ENCODE measurements at regions not wholly inside any gene's neighbourhood (a gene's known extent, or its start where the extent isn't known, plus 50 kb on each side); places are given as distances from the start of the nearest gene placed in this dataset.

- DNase-seq (ENCODE audit: low read depth in 2 of 2) = no peak
Measured at GRCh38 chr5:68565427-68565826, 349.9 kb downstream of the PIK3R1 start.

- no peak for DNase-seq (ENCODE audit: low read depth in 2 of 2)
Measured at GRCh38 chr5:68576805-68577204, 361.2 kb downstream of the PIK3R1 start.

GRCh38 chr5:68582284-68582683 is 366.7 kb downstream of the PIK3R1 start:
- DNase-seq (ENCODE audit: low read depth in 2 of 2) = no peak

DNA sequence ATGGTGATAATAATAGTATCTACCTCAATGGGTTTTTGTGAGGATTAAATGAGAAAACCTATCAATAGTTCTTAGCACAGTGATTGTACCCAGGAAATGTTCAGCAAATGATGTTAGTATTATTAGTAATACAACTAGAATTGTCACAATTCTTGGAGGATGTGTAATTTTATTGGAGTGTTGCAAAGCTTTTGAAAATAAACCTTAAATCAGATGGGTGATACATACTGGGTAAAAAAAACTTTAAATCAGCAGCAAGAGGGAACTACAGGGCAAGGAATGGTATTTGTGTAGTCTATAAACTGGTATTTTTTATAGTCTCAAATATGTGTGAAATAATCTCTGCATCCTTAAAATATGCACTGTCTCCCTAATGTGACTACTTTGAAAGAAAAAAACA is 371.6 kb downstream of the PIK3R1 start:
- DNase-seq (ENCODE audit: low read depth in 2 of 2) = no peak

- DNase-seq (ENCODE audit: low read depth in 2 of 2) = no peak
Measured at GRCh38 chr5:68591850-68592249, 376.3 kb downstream of the PIK3R1 start.

GRCh38 chr5:68592351-68592750 is 376.8 kb downstream of the PIK3R1 start:
- DNase-seq (ENCODE audit: low read depth in 2 of 2) = no peak

DNA sequence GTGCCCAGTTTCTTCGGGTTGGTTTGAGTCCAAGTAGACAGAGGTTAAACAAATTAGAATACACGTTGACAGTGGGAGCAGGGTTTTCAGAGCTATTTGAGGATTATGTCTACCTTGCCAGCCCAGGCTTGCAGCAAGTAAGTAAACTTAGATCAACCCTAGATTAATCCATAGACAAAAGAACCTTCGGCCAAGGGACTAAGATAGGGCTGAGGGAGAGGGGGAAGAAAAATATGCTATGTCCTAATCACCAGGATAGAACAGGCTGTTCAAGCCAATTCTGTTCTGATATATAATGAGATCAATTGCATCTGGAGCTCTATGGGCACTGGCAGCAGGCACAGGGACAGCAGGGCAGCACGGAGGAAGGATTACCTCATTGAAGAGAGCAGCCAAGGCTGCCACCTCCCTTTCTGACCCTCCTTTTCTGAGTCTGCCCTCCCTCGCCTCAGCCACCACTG is 377.7 kb downstream of the PIK3R1 start:
- DNase-seq (ENCODE audit: low read depth in 2 of 2) = no peak

GRCh38 chr5:68612972-68613371 is 397.4 kb downstream of the PIK3R1 start:
- no peak for DNase-seq (ENCODE audit: low read depth in 2 of 2)

GRCh38 chr5:68618501-68618900 is 402.9 kb downstream of the PIK3R1 start:
- no peak for DNase-seq (ENCODE audit: low read depth in 2 of 2)

DNA sequence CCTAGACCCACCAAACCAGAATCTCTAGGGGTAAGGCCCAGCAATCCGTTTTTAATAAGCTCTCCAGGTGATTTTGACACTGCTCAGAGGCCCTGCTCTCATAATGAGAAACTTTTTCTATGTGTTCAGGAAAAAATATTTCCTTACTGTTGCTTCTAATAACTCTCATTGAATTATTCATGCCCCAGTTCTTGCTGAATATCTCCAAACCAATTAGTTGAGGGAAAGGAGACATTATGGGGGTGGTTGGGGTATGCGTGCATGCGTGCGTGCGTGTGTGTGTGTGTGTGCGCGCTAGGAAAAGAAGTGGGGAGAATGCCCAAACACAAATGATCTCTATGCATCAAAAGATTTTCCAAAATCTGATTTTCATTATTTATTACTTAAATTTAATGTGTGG is 411.4 kb downstream of the PIK3R1 start:
- DNase-seq (ENCODE audit: low read depth in 2 of 2) = no peak

DNA sequence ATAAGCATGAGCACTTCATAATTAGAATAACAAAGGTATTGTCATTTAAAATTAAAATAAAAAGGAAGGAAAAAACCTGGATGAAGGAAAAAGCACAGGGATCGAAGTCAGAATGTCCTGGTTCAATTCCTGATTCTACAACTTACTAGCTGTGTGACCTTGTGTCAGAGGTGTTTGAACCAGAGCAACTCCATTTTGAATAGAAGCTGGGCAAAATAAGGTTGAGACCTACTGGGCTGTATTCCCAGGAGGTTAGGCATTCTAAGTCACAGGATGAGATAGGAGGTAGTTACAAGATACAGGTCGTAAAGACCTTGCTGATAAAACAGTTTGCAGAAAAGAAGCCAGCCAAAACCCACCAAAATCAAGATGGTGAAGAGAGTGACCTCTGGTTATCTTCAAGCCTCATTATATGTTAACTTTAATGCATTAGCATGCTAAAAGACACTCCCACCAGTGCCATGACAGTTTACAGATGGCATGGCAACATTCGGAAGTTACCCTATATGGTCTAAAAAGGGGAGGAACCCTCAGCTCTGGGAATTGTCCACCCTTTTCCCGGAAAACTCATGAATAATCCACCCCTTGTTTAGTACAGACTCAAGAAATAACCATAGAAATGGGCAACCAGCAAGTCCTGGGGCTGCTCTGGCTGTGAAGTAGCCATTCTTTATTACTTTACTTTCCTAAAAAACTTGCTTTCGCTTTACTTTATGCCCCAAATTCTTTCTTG is 412.7 kb downstream of the PIK3R1 start:
- DNase-seq (ENCODE audit: low read depth in 2 of 2) = no peak

GRCh38 chr5:68630354-68630753 is 414.8 kb downstream of the PIK3R1 start:
- DNase-seq (ENCODE audit: low read depth in 2 of 2) = no peak

GRCh38 chr5:68631884-68632283 is 416.3 kb downstream of the PIK3R1 start:
- no peak for DNase-seq (ENCODE audit: low read depth in 2 of 2)

- DNase-seq (ENCODE audit: low read depth in 2 of 2) = no peak
Measured at GRCh38 chr5:68641211-68641610, 425.7 kb downstream of the PIK3R1 start.

DNA sequence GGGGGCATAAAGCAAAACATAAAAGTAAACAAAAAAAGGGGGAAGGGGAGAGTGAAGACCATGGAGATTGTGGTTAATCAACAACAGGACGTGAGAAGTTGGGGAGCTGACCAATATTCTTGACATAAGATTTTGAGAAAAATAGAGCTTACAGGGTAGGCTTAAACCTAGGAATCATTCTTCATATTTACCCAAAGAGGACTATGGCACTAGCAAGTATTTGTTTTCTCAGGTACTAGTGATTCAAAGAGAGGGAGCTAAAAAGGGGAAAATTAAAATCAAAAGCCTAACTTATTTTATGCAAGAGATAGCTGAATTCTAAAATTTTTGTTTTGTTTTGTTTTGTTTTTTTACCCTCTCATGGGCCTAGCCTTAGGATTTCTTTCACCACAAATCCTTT is 427.5 kb downstream of the PIK3R1 start:
- DNase-seq (ENCODE audit: low read depth in 2 of 2) = no peak

DNA sequence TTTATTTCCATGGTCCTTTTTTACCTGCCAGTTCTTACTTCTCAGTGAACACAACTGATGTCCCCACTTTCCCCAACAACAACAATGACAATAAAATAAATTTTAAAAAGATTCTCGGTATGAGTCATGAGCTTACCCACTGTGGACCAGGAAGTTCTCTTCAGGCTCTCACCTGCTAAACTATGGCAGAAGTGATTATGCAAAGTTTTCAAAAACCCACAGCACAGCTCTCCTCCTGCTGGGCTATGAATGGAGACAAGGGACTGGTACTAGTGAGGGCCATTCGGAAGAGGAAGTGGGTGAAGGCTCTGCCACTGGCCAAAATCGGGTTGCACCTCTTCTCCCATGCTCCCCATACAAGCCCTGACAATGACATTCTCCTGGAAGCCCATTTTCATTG is 429.4 kb downstream of the PIK3R1 start:
- DNase-seq (ENCODE audit: low read depth in 2 of 2) = no peak

DNA sequence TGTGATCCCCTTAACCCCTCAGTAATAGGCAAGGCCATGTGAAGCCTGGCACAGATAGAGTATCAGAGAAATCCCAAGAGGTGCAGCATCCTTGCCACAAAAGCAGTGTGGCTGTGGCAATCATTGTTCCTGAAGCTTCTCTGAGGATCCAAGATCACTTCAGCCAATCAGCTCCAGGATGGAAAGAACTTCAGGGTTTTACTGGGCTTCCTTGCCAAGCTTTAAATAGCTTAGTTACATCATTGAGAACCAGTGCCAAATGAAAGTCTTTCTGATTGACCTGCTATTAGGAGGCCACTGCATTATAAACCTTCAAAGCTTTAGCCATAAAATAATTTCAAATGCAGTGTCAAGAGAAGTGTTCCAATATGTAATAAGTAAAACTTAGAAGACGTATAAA is 430.6 kb downstream of the PIK3R1 start:
- no peak for DNase-seq (ENCODE audit: low read depth in 2 of 2)

- no peak for DNase-seq (ENCODE audit: low read depth in 2 of 2)
Measured at GRCh38 chr5:68647743-68648142, 432.2 kb downstream of the PIK3R1 start.

- no peak for DNase-seq (ENCODE audit: low read depth in 2 of 2)
Measured at GRCh38 chr5:68648944-68649857, 433.6 kb downstream of the PIK3R1 start.

GRCh38 chr5:68652534-68652965 is 437.0 kb downstream of the PIK3R1 start:
- no peak for DNase-seq (ENCODE audit: low read depth in 2 of 2)

DNA sequence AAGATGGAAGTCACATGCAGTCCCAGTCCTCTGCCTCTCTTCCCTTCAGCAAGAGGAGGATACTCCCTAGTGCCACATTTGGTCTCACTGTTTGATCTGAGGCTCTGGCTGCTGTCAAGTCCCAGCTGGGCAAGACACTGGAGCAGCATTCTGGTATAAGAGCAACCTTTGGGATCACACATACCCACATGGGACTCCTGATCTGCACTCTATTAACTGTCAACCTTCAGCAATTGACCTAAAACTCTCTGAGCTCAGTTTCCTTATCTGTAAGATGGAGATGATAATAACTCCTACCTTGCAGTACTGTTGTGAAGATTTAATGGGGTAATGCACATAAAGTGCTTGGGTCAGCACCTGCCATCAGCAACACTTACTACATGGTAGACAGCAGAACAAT is 437.9 kb downstream of the PIK3R1 start:
- no peak for DNase-seq (ENCODE audit: low read depth in 2 of 2)

DNA sequence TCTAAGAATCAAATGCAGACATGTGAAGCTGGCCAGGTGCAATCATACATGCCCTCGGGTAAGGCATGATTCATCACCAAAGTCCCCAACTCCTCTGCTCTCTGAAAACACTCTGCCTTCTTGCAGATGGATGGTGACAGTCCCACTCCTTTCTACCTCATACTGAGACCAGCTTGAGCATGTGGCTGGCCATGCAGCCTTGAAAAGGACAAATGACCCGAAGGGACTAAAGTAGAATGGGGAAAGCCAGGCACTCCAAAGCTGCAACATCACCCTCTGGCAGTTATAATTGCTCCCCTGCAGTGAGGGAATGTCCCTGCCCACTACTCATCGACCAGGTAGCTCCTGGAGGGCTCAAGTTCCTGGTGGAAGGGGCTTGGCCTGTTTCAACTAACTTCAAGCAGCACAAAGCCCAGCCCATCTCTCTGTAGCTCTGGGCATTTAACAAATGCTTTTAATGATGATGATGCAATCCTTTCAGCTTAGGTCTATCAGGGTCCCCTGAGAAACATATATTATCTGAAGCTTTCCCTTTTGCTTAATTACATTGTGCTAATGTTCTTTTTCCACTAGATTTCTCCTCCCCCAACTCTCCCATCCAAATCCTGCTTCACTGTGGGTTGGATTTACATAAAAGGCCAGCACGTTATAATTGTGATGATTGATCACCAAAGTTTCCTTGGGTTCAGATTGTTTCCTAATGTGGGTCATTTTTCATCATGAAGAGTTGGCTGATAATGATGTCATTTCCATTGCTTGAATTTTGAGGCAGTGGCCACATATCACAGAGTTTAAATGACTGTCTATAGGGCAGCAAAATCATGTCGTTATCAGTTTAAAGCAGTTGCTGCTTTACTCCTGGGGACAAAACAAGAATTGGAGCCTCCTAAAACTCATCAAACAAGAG is 436.5 kb upstream of the SLC30A5 start:
- no peak for DNase-seq (ENCODE audit: low read depth in 2 of 2)
